ENCODE measurements at regions not wholly inside any gene's neighbourhood (a gene's known extent, or its start where the extent isn't known, plus 50 kb on each side); places are given as distances from the start of the nearest gene placed in this dataset.

DNA sequence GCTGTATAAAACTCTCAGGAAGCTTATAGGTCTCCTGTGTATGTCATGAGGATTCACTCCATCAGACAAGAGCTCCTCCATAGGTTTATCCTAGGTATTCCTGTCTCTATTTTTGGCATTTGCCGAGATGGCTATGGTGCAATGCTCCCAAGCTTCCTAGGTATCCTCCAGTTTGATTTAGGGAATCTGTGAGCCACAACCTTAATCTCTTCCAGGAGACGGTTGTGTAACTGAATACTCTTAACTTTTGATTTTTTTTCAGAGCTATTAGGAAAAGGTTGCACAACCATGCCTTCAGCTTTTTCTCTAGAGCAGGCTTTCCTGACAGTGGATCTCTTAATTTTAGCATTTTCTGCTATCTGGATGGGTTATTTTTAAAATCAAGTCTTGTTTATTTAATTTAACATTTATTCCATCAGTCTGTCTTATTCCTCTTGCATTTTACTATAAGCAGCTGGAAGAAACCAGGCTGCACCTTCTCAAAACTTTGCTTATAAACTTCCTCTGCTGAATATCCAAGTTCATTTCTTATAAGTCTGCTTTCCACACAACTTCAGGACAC, 69.4 kb upstream of the BACE2 start:
- Mint-ChIP-seq H3K9me3 (peaks cover 29% of the 10 kb centered on the region), H3K27me3 (ENCODE audit: low read depth, poor library complexity) (no peaks in the 10 kb centered on the region), H3K4me1 (peaks cover 20% of the 10 kb centered on the region), H3K4me3 (no peak overlapping the region), H3K36me3 (ENCODE audit: low read depth) (peaks cover 4% of the 10 kb centered on the region), H3K27ac (no peak overlapping the region)
- no peak for DNase-seq
- TF ChIP-seq CTCF (IDR thresholded peaks at IDR 0.05), result no peak

GRCh38 chr21:41100826-41101550, 67.0 kb upstream of the BACE2 start:
- DNase-seq, result no peak
- H3K27me3 Mint-ChIP-seq (ENCODE audit: low read depth, poor library complexity), result no peaks in the 10 kb centered on the region
- TF ChIP-seq CTCF (IDR thresholded peaks at IDR 0.05), result no peak
- H3K4me3 Mint-ChIP-seq, result no peak overlapping the region
- H3K9me3 Mint-ChIP-seq, result peaks cover 29% of the 10 kb centered on the region
- H3K36me3 Mint-ChIP-seq (ENCODE audit: low read depth), result peaks cover 4% of the 10 kb centered on the region
- H3K4me1 Mint-ChIP-seq, result peaks cover 20% of the 10 kb centered on the region
- H3K27ac Mint-ChIP-seq, result no peak overlapping the region

GRCh38 chr21:41102281-41102680, 65.7 kb upstream of the BACE2 start:
- peaks cover 4% of the 10 kb centered on the region for H3K36me3 Mint-ChIP-seq (ENCODE audit: low read depth)
- peak overlapping the region; percentile 76 for H3K27ac Mint-ChIP-seq
- H3K4me3 Mint-ChIP-seq, result peak overlapping the region; percentile 12
- H3K9me3 Mint-ChIP-seq, result peaks cover 29% of the 10 kb centered on the region
- no peak for DNase-seq
- H3K27me3 Mint-ChIP-seq (ENCODE audit: low read depth, poor library complexity), result no peaks in the 10 kb centered on the region
- peaks cover 20% of the 10 kb centered on the region for H3K4me1 Mint-ChIP-seq
- TF ChIP-seq CTCF (IDR thresholded peaks at IDR 0.05), result no peak

- H3K4me3 Mint-ChIP-seq, result no peak overlapping the region
- H3K27ac Mint-ChIP-seq, result no peak overlapping the region
- no peaks in the 10 kb centered on the region for H3K9me3 Mint-ChIP-seq
- H3K36me3 Mint-ChIP-seq (ENCODE audit: low read depth), result no peaks in the 10 kb centered on the region
- H3K27me3 Mint-ChIP-seq (ENCODE audit: low read depth, poor library complexity), result no peaks in the 10 kb centered on the region
- DNase-seq, result no peak
- H3K4me1 Mint-ChIP-seq, result peaks cover 46% of the 10 kb centered on the region
- no peak for TF ChIP-seq CTCF (IDR thresholded peaks at IDR 0.05)
Observed at GRCh38 chr21:41107602-41108001, 60.4 kb upstream of the BACE2 start.

GRCh38 chr21:41108668-41109585, 59.0 kb upstream of the BACE2 start:
- no peak for DNase-seq
- H3K27me3 Mint-ChIP-seq (ENCODE audit: low read depth, poor library complexity), result peaks cover 5% of the 10 kb centered on the region
- no peaks in the 10 kb centered on the region for H3K36me3 Mint-ChIP-seq (ENCODE audit: low read depth)
- H3K4me3 Mint-ChIP-seq, result no peak overlapping the region
- H3K4me1 Mint-ChIP-seq, result peaks cover 50% of the 10 kb centered on the region
- no peak overlapping the region for H3K27ac Mint-ChIP-seq
- TF ChIP-seq CTCF (IDR thresholded peaks at IDR 0.05), result no peak
- H3K9me3 Mint-ChIP-seq, result no peaks in the 10 kb centered on the region

All from nephron progenitor cell (in vitro differentiated cells).